ENCODE measurements at regions not wholly inside any gene's neighbourhood (a gene's known extent, or its start where the extent isn't known, plus 50 kb on each side); places are given as distances from the start of the nearest gene placed in this dataset.

GRCh38 chr3:147582642-147583041, 173.5 kb downstream of the ZIC1 start:
- H3K27ac Mint-ChIP-seq = no peak overlapping the region
- H3K36me3 Mint-ChIP-seq (ENCODE audit: low read depth) = no peaks in the 10 kb centered on the region
- DNase-seq (ENCODE audit: low spot score) = no peak
- Histone ChIP-seq H2AFZ (no peak overlapping the region), H3K79me2 (replicated peaks; ENCODE audit: insufficient read depth) (no peaks in the 10 kb centered on the region), H3F3A (replicated peaks; ENCODE audit: low read depth) (no peaks in the 10 kb centered on the region), H3K36me3 (ENCODE audit: insufficient read depth) (no peaks in the 10 kb centered on the region), H3K9me2 (ENCODE audit: insufficient read depth) (no peaks in the 10 kb centered on the region), H3K4me3 (no peak overlapping the region), H3K4me2 (no peak overlapping the region), H3K4me1 (ENCODE audit: insufficient read depth) (no peaks in the 10 kb centered on the region), H3K27me3 (ENCODE audit: insufficient read depth) (no peaks in the 10 kb centered on the region), H3K27ac (ENCODE audit: low read depth) (no peak overlapping the region), H4K20me1 (replicated peaks; ENCODE audit: insufficient read depth) (no peaks in the 10 kb centered on the region)
- no peaks in the 10 kb centered on the region for H3K4me1 Mint-ChIP-seq
- no peak for ATAC-seq
- H3K9me3 Mint-ChIP-seq = no peaks in the 10 kb centered on the region
- H3K4me3 Mint-ChIP-seq = no peak overlapping the region
- no peaks in the 10 kb centered on the region for H3K27me3 Mint-ChIP-seq (ENCODE audit: insufficient read depth, low read depth, poor library complexity)
- TF ChIP-seq ZNF462 (CRISPR knock-in tag; IDR thresholded peaks at IDR 0.05) = no peak
- no peak for TF ChIP-seq POLR2AphosphoS5 (IDR thresholded peaks at IDR 0.05; ENCODE audit: low read depth)
- TF ChIP-seq ETS1 (IDR thresholded peaks at IDR 0.05) = no peak
- no peak for TF ChIP-seq REST (IDR thresholded peaks at IDR 0.05; ENCODE audit: unreplicated experiment)
- no peak for TF ChIP-seq EZH2 (IDR thresholded peaks at IDR 0.05; ENCODE audit: low read depth, unreplicated experiment)
- no peak for TF ChIP-seq ZNF114 (CRISPR knock-in tag; IDR thresholded peaks at IDR 0.05)
- no peak for TF ChIP-seq JUNB (IDR thresholded peaks at IDR 0.05; ENCODE audit: unreplicated experiment)
- no peak for TF ChIP-seq NANOG (IDR thresholded peaks at IDR 0.05; ENCODE audit: borderline replicate concordance)
- TF ChIP-seq ZNF331 (CRISPR knock-in tag; IDR thresholded peaks at IDR 0.05; ENCODE audit: low read depth) = no peak
- TF ChIP-seq STAT1 (IDR thresholded peaks at IDR 0.05; ENCODE audit: unreplicated experiment) = no peak
- no peak for TF ChIP-seq CREB1 (CRISPR knock-in tag; IDR thresholded peaks at IDR 0.05; ENCODE audit: low read depth)
- TF ChIP-seq EZH2phosphoT487 (IDR thresholded peaks at IDR 0.05; ENCODE audit: unreplicated experiment) = no peak
- no peak for TF ChIP-seq CTCF (conservative IDR thresholded peaks at IDR 0.05; ENCODE audit: low read depth in 2 of 2)

All from GM23338 (cell line).